Osteoblast (primary cell): ENCODE measurements at regions not wholly inside any gene's neighbourhood (a gene's known extent, or its start where the extent isn't known, plus 50 kb on each side); places are given as distances from the start of the nearest gene placed in this dataset.
A peak's percentile ranks its signal among the peaks of the same experiment; 100 is the strongest.

Source experiments
- DNase-seq: peaks from one replicate; pipeline ENCODE4 v3.0.0; 2011; ENCODE audit warnings: low spot score, mixed read lengths; ENCODE audit not compliant: insufficient read length; ENCODE audit errors: missing footprints
- H2AFZ ChIP-seq: 2 replicates; pipeline ENCODE4 v1.6.0; 2011; ENCODE audit warnings: mild to moderate bottlenecking, low read length
- H3K27ac ChIP-seq: 2 replicates; pipeline ENCODE4 v1.5.1; 2011; ENCODE audit warnings: mild to moderate bottlenecking, low read depth, low read length, moderate library complexity
- H3K27me3 ChIP-seq: 2 replicates; pipeline ENCODE4 v1.6.0; 2012; ENCODE audit warnings: mild to moderate bottlenecking, control low read depth, inconsistent platforms, low read length, moderate library complexity; ENCODE audit not compliant: insufficient read depth
- H3K36me3 ChIP-seq: 2 replicates; pipeline ENCODE4 v1.5.1; 2011; ENCODE audit warnings: mild to moderate bottlenecking, low read length, control low read depth, moderate library complexity; ENCODE audit not compliant: insufficient read depth
- H3K4me1 ChIP-seq: 2 replicates; pipeline ENCODE4 v1.5.1; 2011; ENCODE audit warnings: mild to moderate bottlenecking, low read length, control low read depth, moderate library complexity; ENCODE audit not compliant: insufficient read depth
- H3K4me2 ChIP-seq: 2 replicates; pipeline ENCODE4 v1.6.0; 2011; ENCODE audit warnings: mild to moderate bottlenecking, low read length; ENCODE audit not compliant: insufficient read depth
- H3K4me3 ChIP-seq: fragments of 200-600 bp; sonication (generic); 3 replicates; pipeline ENCODE4 v1.5.1; 2012; ENCODE audit warnings: mild to moderate bottlenecking, low read length, inconsistent platforms; ENCODE audit not compliant: insufficient read depth
- H3K79me2 ChIP-seq: 2 replicates; pipeline ENCODE4 v1.6.0; 2012; ENCODE audit warnings: mild to moderate bottlenecking, low read length, control low read depth, inconsistent platforms; ENCODE audit not compliant: insufficient read depth
- H3K9me3 ChIP-seq: 2 replicates; pipeline ENCODE4 v1.5.1; 2011; ENCODE audit warnings: low read depth, low read length, control low read depth
- H4K20me1 ChIP-seq: 2 replicates; pipeline ENCODE4 v1.6.0; 2012; ENCODE audit warnings: mild to moderate bottlenecking, low read length, control low read depth; ENCODE audit not compliant: insufficient read depth
- CTCF ChIP-seq: IDR thresholded peaks from 2 replicates; pipeline ENCODE4 v1.5.1; 2011; ENCODE audit warnings: mild to moderate bottlenecking, low read depth, low read length, moderate library complexity; ENCODE audit errors: extremely low read depth

GRCh38 chr10:81817596-81818170 is 57.3 kb upstream of the NRG3 start:
- DNase-seq: no peak
- no peak overlapping the region for H3K27ac ChIP-seq
- no peaks in the 10 kb centered on the region for H3K4me1 ChIP-seq
- H3K27me3 ChIP-seq: no peaks in the 10 kb centered on the region
- H4K20me1 ChIP-seq: no peaks in the 10 kb centered on the region
- no peak overlapping the region for H3K4me3 ChIP-seq
- no peaks in the 10 kb centered on the region for H3K9me3 ChIP-seq
- H2AFZ ChIP-seq: no peak overlapping the region
- no peaks in the 10 kb centered on the region for H3K36me3 ChIP-seq
- no peak for TF ChIP-seq CTCF
- no peaks in the 10 kb centered on the region for H3K79me2 ChIP-seq
- H3K4me2 ChIP-seq: no peak overlapping the region

- DNase-seq: peak; percentile 5
- H3K27me3 ChIP-seq: no peaks in the 10 kb centered on the region
- no peak overlapping the region for H3K27ac ChIP-seq
- H3K79me2 ChIP-seq: no peaks in the 10 kb centered on the region
- H3K9me3 ChIP-seq: no peaks in the 10 kb centered on the region
- no peak overlapping the region for H3K4me3 ChIP-seq
- H3K4me2 ChIP-seq: no peak overlapping the region
- no peaks in the 10 kb centered on the region for H4K20me1 ChIP-seq
- H3K4me1 ChIP-seq: no peaks in the 10 kb centered on the region
- H2AFZ ChIP-seq: no peak overlapping the region
- TF ChIP-seq CTCF: no peak
- H3K36me3 ChIP-seq: no peaks in the 10 kb centered on the region
These were observed 54.6 kb upstream of the NRG3 start for GRCh38 chr10:81820418-81820817.
